ENCODE measurements at regions not wholly inside any gene's neighbourhood (a gene's known extent, or its start where the extent isn't known, plus 50 kb on each side); places are given as distances from the start of the nearest gene placed in this dataset.

DNA sequence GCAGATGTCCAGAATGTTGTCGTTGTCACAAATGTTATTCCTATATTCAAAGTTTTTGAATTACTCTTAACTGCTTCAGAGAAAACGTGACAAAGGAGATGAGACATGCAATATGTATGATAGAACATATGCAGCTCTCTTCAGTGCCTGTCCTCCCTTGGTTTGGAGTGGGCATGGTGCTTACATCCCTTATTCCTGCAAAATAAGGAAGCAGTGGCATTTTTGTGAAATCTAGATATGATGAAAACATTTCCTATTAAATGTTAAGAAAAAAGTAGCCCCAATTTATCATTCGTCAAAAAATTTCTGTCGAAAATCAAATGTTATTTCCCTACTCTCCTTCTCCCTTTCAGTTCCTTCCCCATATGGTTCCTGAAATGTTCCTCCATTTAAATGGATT is 457.5 kb upstream of the FANCL start:
- TF ChIP-seq, protein P1, sequence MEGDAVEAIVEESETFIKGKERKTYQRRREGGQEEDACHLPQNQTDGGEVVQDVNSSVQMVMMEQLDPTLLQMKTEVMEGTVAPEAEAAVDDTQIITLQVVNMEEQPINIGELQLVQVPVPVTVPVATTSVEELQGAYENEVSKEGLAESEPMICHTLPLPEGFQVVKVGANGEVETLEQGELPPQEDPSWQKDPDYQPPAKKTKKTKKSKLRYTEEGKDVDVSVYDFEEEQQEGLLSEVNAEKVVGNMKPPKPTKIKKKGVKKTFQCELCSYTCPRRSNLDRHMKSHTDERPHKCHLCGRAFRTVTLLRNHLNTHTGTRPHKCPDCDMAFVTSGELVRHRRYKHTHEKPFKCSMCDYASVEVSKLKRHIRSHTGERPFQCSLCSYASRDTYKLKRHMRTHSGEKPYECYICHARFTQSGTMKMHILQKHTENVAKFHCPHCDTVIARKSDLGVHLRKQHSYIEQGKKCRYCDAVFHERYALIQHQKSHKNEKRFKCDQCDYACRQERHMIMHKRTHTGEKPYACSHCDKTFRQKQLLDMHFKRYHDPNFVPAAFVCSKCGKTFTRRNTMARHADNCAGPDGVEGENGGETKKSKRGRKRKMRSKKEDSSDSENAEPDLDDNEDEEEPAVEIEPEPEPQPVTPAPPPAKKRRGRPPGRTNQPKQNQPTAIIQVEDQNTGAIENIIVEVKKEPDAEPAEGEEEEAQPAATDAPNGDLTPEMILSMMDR (IDR thresholded peaks at IDR 0.05) = no peak
- TF ChIP-seq POLR2AphosphoS5 (IDR thresholded peaks at IDR 0.05) (no peak), POLR2A (IDR thresholded peaks at IDR 0.05) (no peak), EP300 (IDR thresholded peaks at IDR 0.05) (no peak)
